Heart left ventricle (tissue), 13 donors: ENCODE measurements at regions not wholly inside any gene's neighbourhood (a gene's known extent, or its start where the extent isn't known, plus 50 kb on each side); places are given as distances from the start of the nearest gene placed in this dataset.

Experiments used
- POLR2A ChIP-seq, 2 donors: fragments of 450-650 bp; IDR thresholded peaks; one replicate each; pipeline ENCODE4 v1.6.1; 2017; ENCODE audit warnings: antibody characterized with exemption in 2 of 2, mild to moderate bottlenecking in 2 of 2, moderate library complexity in 2 of 2
- TF ChIP-seq, protein P1 (sequence below), 12 donors: fragments of 200-600 bp; sonication (generic) in 4 of 12; IDR thresholded peaks; one replicate each; pipeline versions ENCODE4 v1.5.0 to v1.8.0; 2018 to 2022; ENCODE audit warnings: antibody characterized with exemption in 12 of 12, mild to moderate bottlenecking in 5 of 12
- donor health status: ischemic (EF 13 %, LVEDD 7.1; RV severe dilation, severe dysfunction).
- donor health status: DM: no; HTN: yes; CAD: no.
- donor health status: DM: no; HTN: no; CAD: no.
- donor health status: ischemic (EF 25% LVEDD 6.9; RV normal size, moderate dysfunction).
- donor health status: ischemic (EF 25% LVEDD 5.7; RV mildly dilated, moderate dysfunction).
- donor health status: ischemic (EF 35%, LVEDD 5.7; RV mildly dilated, moderate dysfunction).
- donor health status: nonischemic (EF 11% LVEDD 7.7; RV severe dilation, severe dysfunction).
- donor health status: DM: yes; HTN: yes; CAD: no.
- donor health status: PGD.
- donor health status: ischemic (EF 29% LVEDD 5.4; RV normal size, mild dysfunction).
- donor health status: nonischemic (EF 23%, LVEDD 6.1; RV moderate dilation, normal function).

DNA sequence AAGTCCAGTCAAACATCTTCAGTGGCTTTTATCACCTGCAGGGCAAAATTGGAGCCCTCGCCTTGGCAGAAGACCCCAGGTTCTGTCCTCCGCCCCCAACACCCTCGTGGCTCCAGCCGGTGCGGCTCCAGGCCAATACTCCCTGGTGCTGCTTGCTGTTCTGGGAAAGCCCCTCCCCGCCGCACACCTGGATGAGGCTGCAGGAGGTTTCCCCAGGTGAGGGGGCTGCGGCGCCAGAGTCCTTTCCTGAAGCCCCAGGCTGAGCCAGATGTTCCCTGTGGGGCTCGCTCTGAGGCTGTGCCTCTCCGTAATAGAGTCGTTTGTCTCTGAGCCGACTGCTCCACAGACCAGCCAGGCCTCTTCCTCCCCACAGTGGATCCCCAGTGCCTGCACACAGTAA, 375.4 kb upstream of the IRX1 start:
- no peak for TF ChIP-seq POLR2A (IDR thresholded peaks at IDR 0.05)
- TF ChIP-seq, protein P1, sequence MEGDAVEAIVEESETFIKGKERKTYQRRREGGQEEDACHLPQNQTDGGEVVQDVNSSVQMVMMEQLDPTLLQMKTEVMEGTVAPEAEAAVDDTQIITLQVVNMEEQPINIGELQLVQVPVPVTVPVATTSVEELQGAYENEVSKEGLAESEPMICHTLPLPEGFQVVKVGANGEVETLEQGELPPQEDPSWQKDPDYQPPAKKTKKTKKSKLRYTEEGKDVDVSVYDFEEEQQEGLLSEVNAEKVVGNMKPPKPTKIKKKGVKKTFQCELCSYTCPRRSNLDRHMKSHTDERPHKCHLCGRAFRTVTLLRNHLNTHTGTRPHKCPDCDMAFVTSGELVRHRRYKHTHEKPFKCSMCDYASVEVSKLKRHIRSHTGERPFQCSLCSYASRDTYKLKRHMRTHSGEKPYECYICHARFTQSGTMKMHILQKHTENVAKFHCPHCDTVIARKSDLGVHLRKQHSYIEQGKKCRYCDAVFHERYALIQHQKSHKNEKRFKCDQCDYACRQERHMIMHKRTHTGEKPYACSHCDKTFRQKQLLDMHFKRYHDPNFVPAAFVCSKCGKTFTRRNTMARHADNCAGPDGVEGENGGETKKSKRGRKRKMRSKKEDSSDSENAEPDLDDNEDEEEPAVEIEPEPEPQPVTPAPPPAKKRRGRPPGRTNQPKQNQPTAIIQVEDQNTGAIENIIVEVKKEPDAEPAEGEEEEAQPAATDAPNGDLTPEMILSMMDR (IDR thresholded peaks at IDR 0.05), result no peak
